KG1 (cell line): ENCODE measurements at regions not wholly inside any gene's neighbourhood (a gene's known extent, or its start where the extent isn't known, plus 50 kb on each side); places are given as distances from the start of the nearest gene placed in this dataset.

Experiments used
- DNase-seq: peaks from one replicate; lab custom pipeline; 2025; lab: John Stamatoyannopoulos, UW

- no peak for DNase-seq
Observed at GRCh38 chr2:21395366-21395765, 271.6 kb downstream of the TDRD15 start.

DNA sequence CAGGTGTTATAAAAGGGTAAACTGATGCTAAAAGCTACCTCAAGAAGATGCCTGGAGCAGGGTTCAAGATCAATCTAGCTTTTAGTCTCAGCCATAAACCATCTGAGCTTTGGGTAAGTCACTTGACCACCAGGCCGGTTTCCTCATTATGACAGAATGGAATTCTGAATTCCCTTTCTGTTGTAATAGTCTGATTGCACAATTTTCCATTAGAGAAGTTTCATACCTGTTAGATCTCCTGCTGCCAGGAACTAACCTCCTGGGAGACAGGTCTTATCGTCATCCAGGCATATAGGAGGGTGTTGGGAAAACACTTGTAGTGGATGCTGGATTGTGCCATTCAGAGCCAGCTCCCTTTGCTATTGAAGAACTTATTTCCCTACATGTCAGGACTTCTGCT lies 272.5 kb downstream of the TDRD15 start:
- DNase-seq, result no peak

GRCh38 chr2:21401022-21401698 lies 277.4 kb downstream of the TDRD15 start:
- DNase-seq, result no peak

- DNase-seq, result no peak
Observed at GRCh38 chr2:21404137-21404536, 280.4 kb downstream of the TDRD15 start.

- DNase-seq, result no peak
Observed at GRCh38 chr2:21404827-21405625, 281.3 kb downstream of the TDRD15 start.

- DNase-seq, result no peak
Observed at GRCh38 chr2:21406386-21406785, 282.6 kb downstream of the TDRD15 start.

DNA sequence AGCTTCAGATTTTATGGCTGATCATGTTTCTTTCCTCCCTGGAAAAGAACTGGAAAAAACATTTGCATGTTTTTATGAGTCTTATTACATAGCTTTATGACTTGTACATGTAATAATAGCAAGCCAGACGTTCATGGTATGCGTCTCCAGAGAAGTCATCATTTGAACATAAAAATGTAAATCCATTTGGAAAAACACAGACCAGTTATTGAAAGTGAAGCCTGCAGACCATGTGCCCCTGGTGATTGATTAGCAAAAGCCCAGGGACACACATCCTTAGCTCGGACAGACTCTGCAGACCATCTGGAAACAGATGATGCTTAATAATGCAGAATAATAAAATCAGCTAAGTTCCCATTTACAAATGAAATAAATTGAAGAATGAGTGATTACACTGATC lies 283.1 kb downstream of the TDRD15 start:
- no peak for DNase-seq

- no peak for DNase-seq
Observed at GRCh38 chr2:21407851-21408250, 284.1 kb downstream of the TDRD15 start.

- DNase-seq, result no peak
Observed at GRCh38 chr2:21411741-21412140, 288.0 kb downstream of the TDRD15 start.

- DNase-seq, result no peak
Observed at GRCh38 chr2:21412944-21413443, 289.2 kb downstream of the TDRD15 start.

GRCh38 chr2:21415234-21415633 lies 291.5 kb downstream of the TDRD15 start:
- no peak for DNase-seq

- no peak for DNase-seq
Observed at GRCh38 chr2:21416226-21416625, 292.5 kb downstream of the TDRD15 start.

- DNase-seq, result no peak
Observed at GRCh38 chr2:21418456-21418855, 294.7 kb downstream of the TDRD15 start.

DNA sequence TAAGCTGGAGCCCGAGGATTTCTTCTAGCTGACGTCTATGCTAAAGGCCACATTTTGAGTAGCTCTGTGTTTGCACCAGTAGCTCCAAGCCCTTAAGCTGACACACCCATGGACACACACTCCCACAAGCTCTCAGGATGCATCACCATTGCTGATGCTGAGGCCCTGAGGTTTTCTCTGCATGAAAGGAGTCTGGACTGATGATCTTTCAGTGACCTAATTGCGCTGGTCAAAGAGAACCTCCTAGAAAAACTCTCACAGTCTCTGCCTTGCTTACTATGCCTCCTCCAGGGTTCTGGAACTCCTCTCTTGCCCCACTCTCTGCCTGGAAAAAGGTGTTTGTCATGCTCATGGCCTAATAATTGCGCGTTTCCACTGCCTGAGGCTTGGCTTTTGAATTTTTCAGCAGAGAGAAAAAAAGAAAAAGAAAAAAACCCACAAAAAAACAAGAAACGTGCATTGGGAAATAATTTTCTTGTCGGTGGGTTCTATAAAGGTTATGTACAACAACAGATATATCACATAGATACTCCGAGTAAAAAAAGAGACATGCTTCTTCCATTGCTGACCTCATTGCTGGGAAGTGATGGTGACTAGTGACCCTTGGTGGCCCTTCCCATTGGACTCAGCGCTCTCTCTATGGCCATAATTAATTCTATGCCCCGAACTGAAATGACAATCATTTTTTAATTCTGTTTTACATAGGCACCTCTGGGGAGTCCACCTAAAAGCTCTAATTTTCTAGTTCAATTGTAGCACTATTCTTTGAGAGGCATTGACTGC lies 297.0 kb downstream of the TDRD15 start:
- no peak for DNase-seq

DNA sequence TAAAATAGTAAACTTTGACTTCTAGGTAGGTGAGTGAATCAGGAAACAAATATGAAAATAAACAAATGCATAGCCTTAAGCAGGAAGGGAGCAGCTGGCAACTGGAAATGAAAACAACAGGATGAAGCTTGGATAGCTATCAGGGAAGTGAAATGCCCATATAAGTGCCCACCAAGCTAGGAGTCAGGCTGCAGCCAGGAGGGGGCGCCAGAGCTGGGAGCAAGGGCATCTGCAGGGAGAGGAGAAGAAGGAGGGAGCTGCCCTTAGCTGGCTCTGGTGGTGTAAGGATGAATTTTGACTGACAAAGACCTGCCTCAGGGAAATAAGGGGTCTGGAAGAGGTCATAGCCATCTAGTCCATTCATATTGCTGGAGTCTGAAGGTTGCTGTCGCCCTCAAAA lies 298.3 kb downstream of the TDRD15 start:
- DNase-seq, result no peak

GRCh38 chr2:21422724-21423522 lies 299.2 kb downstream of the TDRD15 start:
- no peak for DNase-seq

- DNase-seq, result no peak
Observed at GRCh38 chr2:21423854-21424253, 300.1 kb downstream of the TDRD15 start.

GRCh38 chr2:21424375-21424774 lies 300.6 kb downstream of the TDRD15 start:
- DNase-seq, result no peak

GRCh38 chr2:21427606-21428005 lies 303.8 kb downstream of the TDRD15 start:
- DNase-seq, result no peak

DNA sequence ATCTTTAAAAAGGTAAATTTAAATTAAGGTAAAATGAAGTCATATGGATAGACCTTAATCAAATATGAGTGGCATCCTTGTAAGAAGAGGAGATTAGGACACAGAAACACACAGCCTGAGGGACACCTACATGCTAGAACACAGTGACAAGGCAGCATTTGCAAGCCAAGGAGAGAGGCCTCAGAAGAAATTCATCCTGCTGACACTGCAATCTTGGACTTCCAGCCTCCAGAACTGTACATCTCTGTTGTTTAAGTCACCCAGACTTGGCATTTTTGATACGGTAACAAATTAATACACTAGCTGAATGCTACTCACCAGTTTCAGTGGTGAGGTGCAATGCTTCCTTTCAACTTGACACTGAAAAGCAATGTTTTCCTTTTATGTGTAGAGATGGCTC lies 305.0 kb downstream of the TDRD15 start:
- no peak for DNase-seq

GRCh38 chr2:21429747-21430146 lies 306.0 kb downstream of the TDRD15 start:
- no peak for DNase-seq

GRCh38 chr2:21431078-21431477 lies 307.3 kb downstream of the TDRD15 start:
- no peak for DNase-seq
